ENCODE measurements at regions not wholly inside any gene's neighbourhood (a gene's known extent, or its start where the extent isn't known, plus 50 kb on each side); places are given as distances from the start of the nearest gene placed in this dataset.

DNA sequence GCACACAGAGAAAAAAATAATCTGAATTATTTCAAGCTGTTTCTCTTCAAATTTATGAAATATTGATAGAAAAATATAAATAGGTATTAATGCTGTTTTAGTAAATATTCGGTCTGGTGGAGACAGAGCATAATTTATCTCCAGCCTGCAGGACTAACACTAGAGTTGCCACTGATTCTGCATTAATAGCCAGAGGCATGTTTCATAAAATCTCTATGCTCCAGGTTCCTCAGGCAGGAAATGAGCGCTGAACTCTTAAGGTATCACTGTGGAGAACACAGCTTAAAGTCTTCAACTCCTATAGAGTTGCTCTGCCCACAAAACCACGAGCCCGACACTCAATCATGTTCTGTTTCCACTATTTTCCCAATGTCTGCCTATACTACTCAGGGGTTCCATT is 470.0 kb upstream of the TMPO start:
- TF ChIP-seq CTCF (IDR thresholded peaks at IDR 0.05) (no peak), POLR2A (IDR thresholded peaks at IDR 0.05) (no peak)

Measured in breast epithelium (tissue), 3 donors.